Heart left ventricle (tissue), 16 donors: ENCODE measurements at regions not wholly inside any gene's neighbourhood (a gene's known extent, or its start where the extent isn't known, plus 50 kb on each side); places are given as distances from the start of the nearest gene placed in this dataset.
"Not testable (repeated sequence)": the region's sequence is repeated elsewhere in the genome, so short reads cannot be mapped to it uniquely, and the experiment has no call there.

Source experiments
- ATAC-seq, 4 donors: fragments of 200-7000 bp; cut with Tn5 transposase; one replicate each; pipeline ENCODE4 v1.9.1; 2020 to 2022; ENCODE audit warnings: moderate library complexity in 4 of 4, mild to moderate bottlenecking in 3 of 4, moderate number of reproducible peaks in 1 of 4
- DNase-seq, 5 donors: peaks; one replicate each; pipeline ENCODE4 v3.0.0-alpha.2; 2020
- H3K27ac ChIP-seq, 12 donors: fragments of 200-600 bp; sonication (generic) in 4 of 12; one replicate each; pipeline versions ENCODE4 v1.5.0 to v1.8.0; 2016 to 2022; ENCODE audit warnings: mild to moderate bottlenecking in 2 of 12
- H3K27me3 ChIP-seq, 9 donors: fragments of 200-600 bp; sonication (generic) in 2 of 9; one replicate each; pipeline versions ENCODE4 v1.5.1 to v1.8.0; 2016 to 2022; ENCODE audit warnings: mild to moderate bottlenecking in 3 of 9
- H3K36me3 ChIP-seq, 9 donors: fragments of 200-600 bp; sonication (generic) in 2 of 9; one replicate each; pipeline versions ENCODE4 v1.5.0 to v1.8.0; 2018 to 2022; ENCODE audit warnings: mild to moderate bottlenecking in 2 of 9
- H3K4me1 ChIP-seq, 12 donors: fragments of 200-600 bp; sonication (generic) in 4 of 12; one replicate each; pipeline versions ENCODE4 v1.5.0 to v1.8.0; 2016 to 2022; ENCODE audit warnings: mild to moderate bottlenecking in 3 of 12
- H3K4me3 ChIP-seq, 12 donors: fragments of 200-600 bp; sonication (generic) in 4 of 12; one replicate each; pipeline versions ENCODE4 v1.5.0 to v1.8.0; 2017 to 2022; ENCODE audit warnings: mild to moderate bottlenecking in 9 of 12, moderate library complexity in 4 of 12
- H3K9me3 ChIP-seq, 12 donors: fragments of 200-600 bp; sonication (generic) in 4 of 12; one replicate each; pipeline versions ENCODE4 v1.5.0 to v1.8.0; 2016 to 2022; ENCODE audit warnings: mild to moderate bottlenecking in 1 of 12
- CTCF ChIP-seq, 12 donors: fragments of 200-600 bp; sonication (generic) in 4 of 12; IDR thresholded peaks; one replicate each; pipeline versions ENCODE4 v1.5.0 to v1.8.0; 2018 to 2022; ENCODE audit warnings: antibody characterized with exemption in 12 of 12, mild to moderate bottlenecking in 5 of 12
- POLR2A ChIP-seq, 2 donors: fragments of 450-650 bp; IDR thresholded peaks; one replicate each; pipeline ENCODE4 v1.6.1; 2017; ENCODE audit warnings: antibody characterized with exemption in 2 of 2, mild to moderate bottlenecking in 2 of 2, moderate library complexity in 2 of 2
- WGBS, 4 donors: extraction: QIAGEN DNeasy Blood & Tissue Kit in 2 of 4; methylation state at CpG; one replicate each; pipeline versions ENCODE4 v1.1.5 to v1.1.7; 2013 to 2018; 5-methylcytosine and 5-hydroxymethylcytosine counted together
- intact Hi-C, 10 donors: fragments of 100-400 bp; cut with DNase I; formaldehyde crosslinking; loops; one replicate each; pipeline versions ENCODE4 v1.11.1 to v1.14.2; 2022
- donor health status: ischemic (EF 13 %, LVEDD 7.1; RV severe dilation, severe dysfunction).
- donor health status: healthy with polysubstance abuse.
- donor health status: DM: no; HTN: yes; CAD: no.
- donor health status: DM: no; HTN: no; CAD: no.
- donor health status: ischemic (EF 25% LVEDD 6.9; RV normal size, moderate dysfunction).
- donor health status: ischemic (EF 25% LVEDD 5.7; RV mildly dilated, moderate dysfunction).
- donor health status: healthy.
- donor health status: DM: yes; HTN: yes; CAD: no.
- donor health status: ischemic (EF 35%, LVEDD 5.7; RV mildly dilated, moderate dysfunction).
- donor health status: nonischemic (EF 11% LVEDD 7.7; RV severe dilation, severe dysfunction).
- donor health status: DM: yes; HTN: yes; CAD: no.
- donor health status: PGD.
- donor health status: ischemic (EF 29% LVEDD 5.4; RV normal size, mild dysfunction).
- donor health status: nonischemic (EF 23%, LVEDD 6.1; RV moderate dilation, normal function).

- no peak overlapping the region for H3K4me3 ChIP-seq
- 25 to 37% (median 33%) methylated on average over 3 of the region's 3 CpGs for WGBS, 4 donors
- peaks cover 0 to 87% (median 71%) of the 10 kb centered on the region in 9 donors for H3K36me3 ChIP-seq
- TF ChIP-seq POLR2A (IDR thresholded peaks at IDR 0.05): no peak
- no peak for TF ChIP-seq CTCF (IDR thresholded peaks at IDR 0.05)
- peak overlapping the region in 1 of 12 donors; percentile 23 for H3K27ac ChIP-seq
- H3K9me3 ChIP-seq: peaks cover 0 to 26% (median 11%) of the 10 kb centered on the region in 12 donors
- peak in 3 of 4 donors; percentile 45 to 75 (median 63) for ATAC-seq
- no peak for DNase-seq
- intact Hi-C loops: no loop called here
- H3K27me3 ChIP-seq: no peaks in the 10 kb centered on the region
- peaks cover 0 to 12% (median 0%) of the 10 kb centered on the region in 12 donors for H3K4me1 ChIP-seq
Observed at GRCh38 chr6:144500892-144501291, 215.8 kb downstream of the UTRN start.

GRCh38 chr6:144505214-144505613 is 220.1 kb downstream of the UTRN start:
- 97 to 99% (median 98%) methylated on average over 4 of the region's 4 CpGs for WGBS, 4 donors
- H3K27ac ChIP-seq, H3K4me3 ChIP-seq, ATAC-seq, DNase-seq, H3K27me3 ChIP-seq, intact Hi-C loops, H3K4me1 ChIP-seq: not testable (repeated sequence)
- Histone ChIP-seq H3K36me3 (peaks cover 0 to 68% (median 43%) of the 10 kb centered on the region in 9 donors), H3K9me3 (peaks cover 0 to 38% (median 11%) of the 10 kb centered on the region in 12 donors)

GRCh38 chr6:144506051-144506450 is 220.9 kb downstream of the UTRN start:
- Histone ChIP-seq H3K36me3 (peaks cover 0 to 65% (median 43%) of the 10 kb centered on the region in 9 donors), H3K9me3 (peaks cover 0 to 38% (median 11%) of the 10 kb centered on the region in 12 donors)
- 91 to 95% (median 94%) methylated on average over 3 of the region's 3 CpGs for WGBS, 4 donors
- intact Hi-C loops, H3K27me3 ChIP-seq, H3K4me1 ChIP-seq, ATAC-seq, H3K27ac ChIP-seq, DNase-seq, H3K4me3 ChIP-seq: not testable (repeated sequence)

GRCh38 chr6:144507772-144508312 is 222.7 kb downstream of the UTRN start:
- H3K27ac ChIP-seq, H3K4me3 ChIP-seq, DNase-seq, H3K27me3 ChIP-seq, ATAC-seq, intact Hi-C loops, H3K4me1 ChIP-seq: not testable (repeated sequence)
- H3K9me3 ChIP-seq: peaks cover 0 to 38% (median 11%) of the 10 kb centered on the region in 12 donors
- peaks cover 0 to 68% (median 41%) of the 10 kb centered on the region in 9 donors for H3K36me3 ChIP-seq
- WGBS, 4 donors: 89 to 95% (median 92%) methylated on average over 5 to 6 of the region's 6 CpGs

- H3K9me3 ChIP-seq: peaks cover 0 to 13% (median 0%) of the 10 kb centered on the region in 12 donors
- peaks cover 0 to 71% (median 55%) of the 10 kb centered on the region in 9 donors for H3K36me3 ChIP-seq
- 83 to 94% (median 86%) methylated on average over 4 of the region's 4 CpGs for WGBS, 4 donors
- H3K4me3 ChIP-seq: no peak overlapping the region
- ATAC-seq: no peak
- no peak for DNase-seq
- TF ChIP-seq CTCF (IDR thresholded peaks at IDR 0.05): no peak
- no peak for TF ChIP-seq POLR2A (IDR thresholded peaks at IDR 0.05)
- H3K27ac ChIP-seq: no peak overlapping the region
- no peaks in the 10 kb centered on the region for H3K4me1 ChIP-seq
- H3K27me3 ChIP-seq: no peaks in the 10 kb centered on the region
- intact Hi-C loops: no loop called here
Observed at GRCh38 chr6:144510859-144511258, 225.7 kb downstream of the UTRN start.

- no peak overlapping the region for H3K27ac ChIP-seq
- intact Hi-C loops: no loop called here
- WGBS, 4 donors: 85 to 94% (median 89%) methylated on average over 5 of the region's 5 CpGs
- H3K4me3 ChIP-seq: no peak overlapping the region
- no peaks in the 10 kb centered on the region for H3K9me3 ChIP-seq
- DNase-seq (no peak), ATAC-seq (no peak)
- no peak for TF ChIP-seq POLR2A (IDR thresholded peaks at IDR 0.05)
- TF ChIP-seq CTCF (IDR thresholded peaks at IDR 0.05): no peak
- H3K27me3 ChIP-seq: no peaks in the 10 kb centered on the region
- H3K4me1 ChIP-seq: no peaks in the 10 kb centered on the region
- peaks cover 0 to 96% (median 85%) of the 10 kb centered on the region in 9 donors for H3K36me3 ChIP-seq
Observed at GRCh38 chr6:144515761-144516160, 230.6 kb downstream of the UTRN start.
